HG03280 (cell line): ENCODE measurements at regions not wholly inside any gene's neighbourhood (a gene's known extent, or its start where the extent isn't known, plus 50 kb on each side); places are given as distances from the start of the nearest gene placed in this dataset.
"Not testable (repeated sequence)": the region's sequence is repeated elsewhere in the genome, so short reads cannot be mapped to it uniquely, and the experiment has no call there.

Experiments used
- ATAC-seq: cut with Tn5 transposase; IDR thresholded peaks from one replicate; pipeline ENCODE4 v1.9.1; 2021; ENCODE audit warnings: mild to moderate bottlenecking, moderate library complexity; ENCODE audit not compliant: unreplicated experiment

GRCh38 chr3:176005564-176005963 is 1146.4 kb downstream of the NAALADL2 start:
- ATAC-seq: no peak

GRCh38 chr3:175989161-175989560 is 1130.0 kb downstream of the NAALADL2 start:
- no peak for ATAC-seq

GRCh38 chr3:175988401-175988800 is 1129.3 kb downstream of the NAALADL2 start:
- no peak for ATAC-seq

GRCh38 chr3:175985781-175986180 is 1126.6 kb downstream of the NAALADL2 start:
- ATAC-seq: no peak

- no peak for ATAC-seq
These were observed 1124.2 kb downstream of the NAALADL2 start for GRCh38 chr3:175983379-175983778.

GRCh38 chr3:175980486-175981090 is 1121.5 kb downstream of the NAALADL2 start:
- ATAC-seq: no peak

- ATAC-seq: no peak
These were observed 1119.0 kb downstream of the NAALADL2 start for GRCh38 chr3:175977968-175978752.

GRCh38 chr3:175969456-175969855 is 1110.3 kb downstream of the NAALADL2 start:
- ATAC-seq: no peak

GRCh38 chr3:175965036-175965435 is 1105.9 kb downstream of the NAALADL2 start:
- no peak for ATAC-seq

- ATAC-seq: no peak
These were observed 1098.3 kb downstream of the NAALADL2 start for GRCh38 chr3:175957427-175957826.

- no peak for ATAC-seq
These were observed 1097.8 kb downstream of the NAALADL2 start for GRCh38 chr3:175956964-175957363.

- no peak for ATAC-seq
These were observed 1092.0 kb downstream of the NAALADL2 start for GRCh38 chr3:175951047-175951694.

GRCh38 chr3:175948041-175948440 is 1088.9 kb downstream of the NAALADL2 start:
- ATAC-seq: no peak

- no peak for ATAC-seq
These were observed 1082.2 kb downstream of the NAALADL2 start for GRCh38 chr3:175941352-175941751.

- no peak for ATAC-seq
These were observed 1081.7 kb downstream of the NAALADL2 start for GRCh38 chr3:175940881-175941280.

- no peak for ATAC-seq
These were observed 1081.1 kb downstream of the NAALADL2 start for GRCh38 chr3:175940243-175940642.

GRCh38 chr3:175937367-175937766 is 1078.2 kb downstream of the NAALADL2 start:
- ATAC-seq: not testable (repeated sequence)

- ATAC-seq: no peak
These were observed 1073.5 kb downstream of the NAALADL2 start for GRCh38 chr3:175932586-175932985.

- no peak for ATAC-seq
These were observed 1060.0 kb downstream of the NAALADL2 start for GRCh38 chr3:175919133-175919532.

- ATAC-seq: no peak
These were observed 1057.2 kb downstream of the NAALADL2 start for GRCh38 chr3:175916191-175916934.

GRCh38 chr3:175914785-175915184 is 1055.7 kb downstream of the NAALADL2 start:
- ATAC-seq: no peak
